GM19099 (cell line): ENCODE measurements at regions not wholly inside any gene's neighbourhood (a gene's known extent, or its start where the extent isn't known, plus 50 kb on each side); places are given as distances from the start of the nearest gene placed in this dataset.

ENCODE experiments used
- POLR2A ChIP-seq: IDR thresholded peaks from 3 replicates; pipeline ENCODE4 v1.6.1; 2011; ENCODE audit warnings: low read depth; ENCODE audit not compliant: insufficient read length; ENCODE audit errors: extremely low read depth

DNA sequence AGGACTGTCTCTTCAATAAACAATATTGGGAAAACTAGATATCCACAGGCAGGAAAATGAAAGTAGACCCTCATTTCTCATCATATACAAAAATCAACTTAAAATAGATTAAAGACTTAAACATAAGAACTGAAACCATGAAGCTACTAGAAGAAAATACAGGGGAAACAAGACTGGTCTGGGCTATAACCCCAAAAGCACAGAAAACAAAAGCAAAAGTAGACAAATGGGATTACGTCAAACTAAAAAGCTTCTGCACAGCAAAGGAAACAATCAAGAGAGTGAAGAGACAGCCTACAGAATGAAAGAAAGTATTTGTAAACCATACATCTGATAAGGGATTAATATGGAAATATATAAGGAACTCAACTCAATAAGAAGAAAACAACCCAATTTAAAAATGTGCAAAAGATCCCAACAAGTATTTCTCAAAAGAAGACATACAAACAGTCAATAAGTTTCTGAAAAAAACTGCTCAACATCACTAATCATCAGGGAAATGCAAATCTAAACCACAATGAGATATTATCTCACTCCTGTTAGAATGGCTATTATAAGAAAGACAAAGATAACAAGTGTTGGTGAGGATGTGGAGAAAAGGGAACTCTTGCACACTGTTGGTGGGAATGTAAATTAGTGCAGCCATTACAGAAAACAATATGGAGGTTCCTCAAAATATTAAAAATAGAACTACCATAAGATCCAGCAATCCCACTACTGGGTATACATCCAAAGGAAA is 325.3 kb upstream of the RASGEF1B start:
- no peak for TF ChIP-seq POLR2A

DNA sequence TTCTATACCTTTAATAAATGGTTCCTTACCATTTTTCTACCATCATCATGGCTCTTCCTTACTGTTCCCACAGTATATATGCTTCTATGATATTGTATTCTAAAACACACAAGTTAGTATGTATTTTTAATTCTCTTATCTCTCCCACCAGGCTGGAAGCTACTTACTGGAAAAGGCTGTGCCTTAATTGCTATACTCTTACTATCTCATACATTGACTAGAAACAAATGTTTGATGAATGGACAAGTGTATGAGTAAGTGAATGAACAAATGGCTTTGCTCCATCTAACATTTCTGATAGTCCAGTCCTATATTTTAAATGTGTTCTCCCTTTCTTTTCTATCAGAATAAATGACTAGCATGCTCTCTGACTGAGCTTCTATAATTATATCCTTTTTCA is 320.8 kb upstream of the RASGEF1B start:
- no peak for TF ChIP-seq POLR2A

DNA sequence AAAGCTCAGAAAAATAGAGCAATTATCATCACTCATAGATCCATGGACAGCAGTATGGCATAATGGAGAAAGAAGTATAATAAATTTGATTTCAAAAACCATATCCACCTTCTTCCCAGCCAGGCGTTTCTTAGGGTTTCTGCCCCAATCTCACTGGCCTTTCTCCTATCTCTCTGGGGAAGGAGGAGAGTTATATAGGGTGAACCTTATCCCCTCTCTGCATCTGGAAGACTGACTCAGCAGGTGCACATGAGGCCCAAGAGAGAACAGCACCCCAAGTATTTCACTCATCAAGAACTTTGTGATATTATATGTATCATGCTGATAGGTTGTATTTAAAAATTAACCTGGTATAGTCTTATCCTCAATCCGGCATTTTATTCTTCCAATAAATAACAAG is 318.8 kb upstream of the RASGEF1B start:
- no peak for TF ChIP-seq POLR2A

DNA sequence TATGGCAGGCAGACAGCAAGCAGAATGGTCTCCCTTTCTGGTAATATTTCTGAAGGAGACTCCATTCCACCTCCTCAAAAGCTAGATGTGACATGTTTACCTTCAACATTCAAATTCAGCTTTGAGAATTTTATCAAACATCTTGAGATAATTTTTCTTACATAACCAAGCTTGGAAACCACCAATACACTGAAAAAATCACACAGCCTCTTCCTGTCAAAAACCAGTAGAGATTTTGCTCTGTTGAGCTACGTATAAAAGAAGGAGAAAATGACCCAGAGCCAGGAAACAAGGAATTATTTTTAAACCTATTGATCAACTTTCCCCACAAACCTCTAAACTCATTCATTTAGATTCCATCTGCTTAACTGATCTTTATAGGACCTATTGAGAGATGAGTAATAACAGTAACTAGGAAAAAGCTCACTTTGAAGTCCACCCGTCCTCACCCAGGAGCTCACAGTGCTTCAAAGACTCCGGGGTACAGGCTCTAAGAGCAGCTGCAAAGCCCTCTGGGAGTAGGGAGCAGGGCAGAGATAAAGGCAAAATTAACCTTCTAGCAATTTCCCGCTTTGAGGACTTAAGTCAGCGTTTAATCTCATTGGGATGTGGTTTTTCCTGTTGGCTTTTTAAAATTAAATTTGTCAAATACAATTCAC is 318.2 kb upstream of the RASGEF1B start:
- TF ChIP-seq POLR2A = no peak

- TF ChIP-seq POLR2A = no peak
Observed at GRCh38 chr4:81789158-81789557, 317.5 kb upstream of the RASGEF1B start.

GRCh38 chr4:81786766-81787165 is 315.1 kb upstream of the RASGEF1B start:
- TF ChIP-seq POLR2A = no peak

DNA sequence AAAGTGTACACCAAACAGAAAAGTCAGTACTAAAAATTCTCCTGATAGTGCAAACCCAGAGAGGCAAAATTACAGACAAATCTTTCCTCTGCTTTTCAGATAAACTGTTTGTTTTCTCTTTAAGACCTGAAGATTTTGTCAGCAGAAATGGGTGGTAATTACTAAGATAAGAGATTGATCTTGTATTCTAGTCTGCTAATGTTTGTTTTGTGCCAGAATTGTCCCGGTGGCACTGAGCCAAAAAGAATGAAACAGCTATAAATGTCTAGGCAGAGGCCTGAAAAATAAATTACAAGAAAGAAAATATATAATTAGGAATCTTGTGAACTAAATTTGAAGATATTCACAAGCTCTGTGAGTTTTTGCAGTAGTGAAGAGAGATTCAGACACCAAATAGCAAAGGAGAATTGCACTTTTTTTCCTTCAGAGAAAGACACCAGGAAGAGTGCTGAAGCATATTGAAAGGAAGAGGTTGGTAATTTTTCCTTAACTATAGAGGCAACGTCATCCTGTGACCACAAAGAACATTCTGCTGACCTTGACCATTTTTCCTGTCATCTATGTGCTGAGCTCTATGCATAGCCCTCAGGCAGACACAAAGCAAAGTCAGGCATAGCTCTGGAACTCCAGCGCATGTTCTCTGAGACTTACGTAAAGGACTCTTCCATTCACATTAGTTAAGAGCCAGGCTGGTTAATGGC is 314.5 kb upstream of the RASGEF1B start:
- no peak for TF ChIP-seq POLR2A

- no peak for TF ChIP-seq POLR2A
Observed at GRCh38 chr4:81785338-81785737, 313.6 kb upstream of the RASGEF1B start.

GRCh38 chr4:81783558-81783957 is 311.9 kb upstream of the RASGEF1B start:
- no peak for TF ChIP-seq POLR2A

DNA sequence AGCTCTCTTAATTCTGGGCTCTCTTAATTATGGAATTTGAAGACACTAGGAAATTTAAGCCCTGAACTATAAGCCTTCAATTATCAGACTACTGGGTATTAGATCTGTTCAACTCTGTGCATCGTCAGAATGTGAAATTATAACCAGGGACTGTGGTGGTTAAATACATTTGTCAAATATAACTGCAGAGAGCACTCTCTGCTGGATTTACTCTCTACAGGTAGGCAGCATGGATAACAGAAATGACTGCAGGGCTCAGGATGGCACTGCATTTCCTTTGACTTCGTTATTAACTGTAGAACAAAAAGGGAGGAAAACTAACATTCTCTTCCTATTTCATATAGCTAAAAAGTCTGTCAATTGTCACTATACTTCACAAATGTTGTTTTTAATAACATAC is 310.1 kb upstream of the RASGEF1B start:
- TF ChIP-seq POLR2A = no peak

GRCh38 chr4:81776794-81777193 is 305.1 kb upstream of the RASGEF1B start:
- TF ChIP-seq POLR2A = no peak

- no peak for TF ChIP-seq POLR2A
Observed at GRCh38 chr4:81773557-81773956, 301.9 kb upstream of the RASGEF1B start.

- no peak for TF ChIP-seq POLR2A
Observed at GRCh38 chr4:81771721-81772120, 300.0 kb upstream of the RASGEF1B start.

- no peak for TF ChIP-seq POLR2A
Observed at GRCh38 chr4:81769244-81769643, 297.5 kb upstream of the RASGEF1B start.

- TF ChIP-seq POLR2A = no peak
Observed at GRCh38 chr4:81758574-81759264, 287.0 kb upstream of the RASGEF1B start.
